ENCODE measurements at regions not wholly inside any gene's neighbourhood (a gene's known extent, or its start where the extent isn't known, plus 50 kb on each side); places are given as distances from the start of the nearest gene placed in this dataset.

- Histone ChIP-seq H3K36me3 (replicated peaks in 1 of 2; ENCODE audit: control extremely low read depth in 1 of 2, control insufficient read depth in 1 of 2, extremely low read depth in 1 of 2, insufficient read depth in 2 of 2, low read length in 1 of 2) (no peaks in the 10 kb centered on the region), H3K9ac (ENCODE audit: low read length) (no peak overlapping the region), H3K27me3 (replicated peaks in 1 of 4; ENCODE audit: control extremely low read depth in 1 of 4, control insufficient read depth in 3 of 4, insufficient read depth in 4 of 4, low read length in 3 of 4) (no peaks in the 10 kb centered on the region), H2AFZ (ENCODE audit: insufficient read depth, low read depth, low read length, poor library complexity, severe bottlenecking) (no peak overlapping the region), H3K9me3 (ENCODE audit: control extremely low read depth in 1 of 3, control insufficient read depth in 2 of 3, insufficient read depth in 1 of 3, low read length in 2 of 3) (no peaks in the 10 kb centered on the region), H4K20me1 (ENCODE audit: control insufficient read depth, insufficient read depth, low read length, poor library complexity, severe bottlenecking) (no peaks in the 10 kb centered on the region), H3K27ac (ENCODE audit: low read length in 2 of 2) (no peak overlapping the region), H3K79me2 (ENCODE audit: control insufficient read depth, insufficient read depth, low read length) (no peaks in the 10 kb centered on the region), H3K4me3 (ENCODE audit: control extremely low read depth in 1 of 5, extremely low read depth in 1 of 5, insufficient read depth in 1 of 5, low read depth in 2 of 5, low read length in 4 of 5) (no peak overlapping the region), H3K4me2 (replicated peaks; ENCODE audit: low read depth, low read length, poor library complexity, severe bottlenecking) (no peak overlapping the region), H3K4me1 (ENCODE audit: control insufficient read depth in 2 of 2, insufficient read depth in 2 of 2, low read length in 2 of 2) (no peaks in the 10 kb centered on the region)
- ATAC-seq (ENCODE audit: low read depth) (no peak), DNase-seq (no peak)
- 70% methylated on average over 3 of the region's 3 CpGs for WGBS (ENCODE audit: insufficient coverage)
- no peaks in the 10 kb centered on the region for H3K4me1 Mint-ChIP-seq
- intact Hi-C loops (cut with micrococcal nuclease) = no loop called here
- TF ChIP-seq CTCF (IDR thresholded peaks at IDR 0.05) = no peak
- TF ChIP-seq EZH2 (IDR thresholded peaks at IDR 0.05; ENCODE audit: borderline replicate concordance, insufficient read depth, low read depth, low read length, poor library complexity, severe bottlenecking) = no peak
- no peak overlapping the region for H3K27ac Mint-ChIP-seq
- H3K27me3 Mint-ChIP-seq = peaks cover 13% of the 10 kb centered on the region
- CTCF ChIA-PET = no interaction called here
- no peaks in the 10 kb centered on the region for H3K9me3 Mint-ChIP-seq (ENCODE audit: insufficient read depth)
- H3K4me3 Mint-ChIP-seq = no peak overlapping the region
- POLR2A ChIA-PET = no interaction called here
Measured at GRCh38 chr5:10157085-10157669, 92.5 kb downstream of the ATPSCKMT start.

GRCh38 chr5:10155897-10156667 is 93.6 kb downstream of the ATPSCKMT start:
- DNase-seq (no peak), ATAC-seq (ENCODE audit: low read depth) (no peak)
- H3K9ac ChIP-seq (ENCODE audit: low read length) = no peak overlapping the region
- no peak for TF ChIP-seq EZH2 (IDR thresholded peaks at IDR 0.05; ENCODE audit: borderline replicate concordance, insufficient read depth, low read depth, low read length, poor library complexity, severe bottlenecking)
- TF ChIP-seq CTCF (IDR thresholded peaks at IDR 0.05) = no peak
- no peak overlapping the region for H3K4me3 Mint-ChIP-seq
- H3K4me2 ChIP-seq (replicated peaks; ENCODE audit: low read depth, low read length, poor library complexity, severe bottlenecking) = no peak overlapping the region
- H3K9me3 ChIP-seq (ENCODE audit: control extremely low read depth in 1 of 3, control insufficient read depth in 2 of 3, insufficient read depth in 1 of 3, low read length in 2 of 3) = no peaks in the 10 kb centered on the region
- H3K4me3 ChIP-seq (ENCODE audit: control extremely low read depth in 1 of 5, extremely low read depth in 1 of 5, insufficient read depth in 1 of 5, low read depth in 2 of 5, low read length in 4 of 5) = no peak overlapping the region
- no peaks in the 10 kb centered on the region for H3K79me2 ChIP-seq (ENCODE audit: control insufficient read depth, insufficient read depth, low read length)
- H3K27ac Mint-ChIP-seq = no peak overlapping the region
- H3K9me3 Mint-ChIP-seq (ENCODE audit: insufficient read depth) = no peaks in the 10 kb centered on the region
- intact Hi-C loops (cut with micrococcal nuclease) = no loop called here
- no peak overlapping the region for H2AFZ ChIP-seq (ENCODE audit: insufficient read depth, low read depth, low read length, poor library complexity, severe bottlenecking)
- no peaks in the 10 kb centered on the region for H3K27me3 ChIP-seq (replicated peaks in 1 of 4; ENCODE audit: control extremely low read depth in 1 of 4, control insufficient read depth in 3 of 4, insufficient read depth in 4 of 4, low read length in 3 of 4)
- no peaks in the 10 kb centered on the region for H3K36me3 ChIP-seq (replicated peaks in 1 of 2; ENCODE audit: control extremely low read depth in 1 of 2, control insufficient read depth in 1 of 2, extremely low read depth in 1 of 2, insufficient read depth in 2 of 2, low read length in 1 of 2)
- ChIA-PET POLR2A (no interaction called here), CTCF (no interaction called here)
- no peaks in the 10 kb centered on the region for H4K20me1 ChIP-seq (ENCODE audit: control insufficient read depth, insufficient read depth, low read length, poor library complexity, severe bottlenecking)
- H3K27me3 Mint-ChIP-seq = peaks cover 7% of the 10 kb centered on the region
- no peaks in the 10 kb centered on the region for H3K4me1 Mint-ChIP-seq
- H3K4me1 ChIP-seq (ENCODE audit: control insufficient read depth in 2 of 2, insufficient read depth in 2 of 2, low read length in 2 of 2) = no peaks in the 10 kb centered on the region
- H3K27ac ChIP-seq (ENCODE audit: low read length in 2 of 2) = no peak overlapping the region
- 33% methylated on average over 1 of the region's 3 CpGs for whole genome bisulfite sequencing (ENCODE audit: insufficient coverage)

Data from B cell (primary cell).